OCI-LY3 (cell line): ENCODE measurements at regions not wholly inside any gene's neighbourhood (a gene's known extent, or its start where the extent isn't known, plus 50 kb on each side); places are given as distances from the start of the nearest gene placed in this dataset.

Experiments used
- EZH2phosphoT487 ChIP-seq: fragments of 200-600 bp; shearing (Covaris generic); IDR thresholded peaks from 2 replicates; pipeline ENCODE4 v1.6.1; 2018; ENCODE audit warnings: antibody characterized with exemption, mixed run types, low read depth
- TF ChIP-seq, protein P1 (sequence below): fragments of 200-600, 300-600 bp; sonication (generic); IDR thresholded peaks from 2 replicates; pipeline ENCODE4 v1.5.1; 2014; ENCODE audit warnings: antibody characterized with exemption, low read length, low read depth

DNA sequence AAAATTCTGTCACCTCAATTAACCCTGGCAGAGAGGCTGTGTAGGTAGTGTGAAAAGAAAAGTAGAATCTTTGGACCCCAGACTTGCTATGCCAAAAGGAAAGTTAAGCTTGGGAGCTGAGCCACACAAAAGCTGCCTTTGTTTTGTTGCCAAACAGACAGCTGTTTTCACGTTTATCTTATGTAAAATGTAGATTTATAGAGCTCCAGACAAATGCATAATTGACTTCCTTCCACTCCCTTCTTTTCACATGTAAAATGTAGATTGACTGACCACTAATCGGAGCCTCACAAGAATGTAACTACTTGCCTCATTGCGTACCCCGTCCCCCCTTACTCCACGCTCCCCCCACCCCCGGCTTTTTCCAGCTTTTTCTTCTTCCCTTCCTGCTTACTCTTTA lies 2302.2 kb upstream of the RAG2 start:
- TF ChIP-seq, protein P1, sequence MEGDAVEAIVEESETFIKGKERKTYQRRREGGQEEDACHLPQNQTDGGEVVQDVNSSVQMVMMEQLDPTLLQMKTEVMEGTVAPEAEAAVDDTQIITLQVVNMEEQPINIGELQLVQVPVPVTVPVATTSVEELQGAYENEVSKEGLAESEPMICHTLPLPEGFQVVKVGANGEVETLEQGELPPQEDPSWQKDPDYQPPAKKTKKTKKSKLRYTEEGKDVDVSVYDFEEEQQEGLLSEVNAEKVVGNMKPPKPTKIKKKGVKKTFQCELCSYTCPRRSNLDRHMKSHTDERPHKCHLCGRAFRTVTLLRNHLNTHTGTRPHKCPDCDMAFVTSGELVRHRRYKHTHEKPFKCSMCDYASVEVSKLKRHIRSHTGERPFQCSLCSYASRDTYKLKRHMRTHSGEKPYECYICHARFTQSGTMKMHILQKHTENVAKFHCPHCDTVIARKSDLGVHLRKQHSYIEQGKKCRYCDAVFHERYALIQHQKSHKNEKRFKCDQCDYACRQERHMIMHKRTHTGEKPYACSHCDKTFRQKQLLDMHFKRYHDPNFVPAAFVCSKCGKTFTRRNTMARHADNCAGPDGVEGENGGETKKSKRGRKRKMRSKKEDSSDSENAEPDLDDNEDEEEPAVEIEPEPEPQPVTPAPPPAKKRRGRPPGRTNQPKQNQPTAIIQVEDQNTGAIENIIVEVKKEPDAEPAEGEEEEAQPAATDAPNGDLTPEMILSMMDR, result no peak
- TF ChIP-seq EZH2phosphoT487, result no peak
